HG02885 (cell line): ENCODE measurements at regions not wholly inside any gene's neighbourhood (a gene's known extent, or its start where the extent isn't known, plus 50 kb on each side); places are given as distances from the start of the nearest gene placed in this dataset.
"Not testable (repeated sequence)": the region's sequence is repeated elsewhere in the genome, so short reads cannot be mapped to it uniquely, and the experiment has no call there.

Experiments used
- ATAC-seq: cut with Tn5 transposase; IDR thresholded peaks from one replicate; pipeline ENCODE4 v1.9.1; 2021; ENCODE audit warnings: mild to moderate bottlenecking; ENCODE audit not compliant: unreplicated experiment, poor library complexity

- no peak for ATAC-seq
Observed at GRCh38 chr4:177989503-177990201, 547.4 kb upstream of the AGA start.

DNA sequence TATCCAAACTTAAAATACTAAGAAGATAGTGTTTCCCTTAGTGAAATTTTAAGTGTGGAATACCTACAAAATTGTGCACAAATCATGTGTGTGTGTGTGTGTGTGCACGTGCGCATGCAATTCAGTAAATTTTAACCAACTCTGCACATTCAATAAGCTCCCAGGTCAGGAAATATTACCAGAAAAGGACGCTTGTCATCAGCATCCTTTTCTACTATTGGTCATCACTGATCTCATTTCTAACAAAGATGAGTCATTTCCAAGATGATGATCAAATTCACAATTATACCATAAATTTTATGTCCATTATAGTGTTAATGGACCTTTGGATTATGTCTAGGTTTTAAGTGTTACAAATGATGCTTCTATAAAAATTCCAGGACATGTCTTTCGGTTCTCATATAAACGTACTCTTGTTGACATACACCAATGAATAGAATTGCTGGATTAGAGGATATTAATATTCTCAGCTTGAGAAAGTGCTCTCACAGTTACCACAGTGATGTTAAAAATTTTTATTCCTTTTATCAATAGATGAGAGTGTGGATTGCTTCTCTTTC lies 560.9 kb upstream of the AGA start:
- no peak for ATAC-seq

DNA sequence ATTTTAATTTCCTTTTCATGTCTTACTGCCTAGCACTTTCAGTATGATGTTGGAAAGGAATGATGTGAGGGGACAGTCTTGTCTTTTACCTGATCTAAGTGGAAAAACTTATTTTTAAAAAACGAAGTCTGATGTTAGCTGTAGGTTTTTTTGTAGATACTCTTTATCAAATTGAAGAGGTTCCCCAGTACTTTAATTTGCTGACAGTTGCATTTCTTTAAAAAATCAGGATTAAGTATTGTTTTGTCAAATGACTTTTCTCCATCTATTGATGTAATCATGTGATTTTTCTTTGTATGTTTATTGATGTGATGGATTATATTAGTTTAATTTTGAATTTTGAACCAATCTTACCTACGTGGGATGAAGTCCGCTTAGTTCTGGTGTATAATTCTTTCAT lies 568.4 kb upstream of the AGA start:
- no peak for ATAC-seq

DNA sequence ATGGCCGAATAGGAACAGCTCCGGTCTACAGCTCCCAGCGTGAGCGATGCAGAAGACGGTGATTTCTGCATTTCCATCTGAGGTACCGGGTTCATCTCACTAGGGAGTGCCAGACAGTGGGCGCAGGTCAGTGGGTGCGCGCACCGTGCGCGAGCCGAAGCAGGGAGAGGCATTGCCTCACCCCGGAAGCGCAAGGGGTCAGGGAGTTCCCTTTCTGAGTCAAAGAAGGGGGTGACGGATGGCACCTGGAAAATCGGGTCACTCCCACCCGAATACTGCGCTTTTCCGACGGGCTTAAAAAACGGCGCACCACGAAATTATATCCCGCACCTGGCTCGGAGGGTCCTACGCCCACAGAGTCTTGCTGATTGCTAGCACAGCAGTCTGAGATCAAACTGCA lies 572.8 kb upstream of the AGA start:
- not testable (repeated sequence) for ATAC-seq

DNA sequence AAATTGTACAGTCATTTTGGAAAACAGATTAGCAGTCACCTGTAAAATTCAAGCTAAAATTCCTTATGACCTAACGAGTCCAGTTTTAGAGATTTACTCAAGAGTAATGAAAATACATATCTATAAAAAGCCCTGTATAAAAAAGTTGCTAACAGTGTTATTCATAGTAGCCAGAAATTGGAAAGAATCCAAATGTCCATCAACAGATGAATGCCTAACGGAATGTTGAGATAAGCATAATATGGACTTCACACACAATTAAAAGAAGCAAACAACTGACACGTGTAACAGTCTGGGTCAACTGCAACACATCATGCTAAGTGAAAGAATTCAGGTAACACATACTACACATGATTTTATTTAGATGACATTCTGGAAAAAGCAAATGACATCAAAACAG lies 584.8 kb upstream of the AGA start:
- no peak for ATAC-seq

GRCh38 chr4:178027796-178028195 lies 585.6 kb upstream of the AGA start:
- no peak for ATAC-seq

- ATAC-seq, result no peak
Observed at GRCh38 chr4:178028481-178028880, 586.2 kb upstream of the AGA start.

- no peak for ATAC-seq
Observed at GRCh38 chr4:178037459-178038214, 595.4 kb upstream of the AGA start.

DNA sequence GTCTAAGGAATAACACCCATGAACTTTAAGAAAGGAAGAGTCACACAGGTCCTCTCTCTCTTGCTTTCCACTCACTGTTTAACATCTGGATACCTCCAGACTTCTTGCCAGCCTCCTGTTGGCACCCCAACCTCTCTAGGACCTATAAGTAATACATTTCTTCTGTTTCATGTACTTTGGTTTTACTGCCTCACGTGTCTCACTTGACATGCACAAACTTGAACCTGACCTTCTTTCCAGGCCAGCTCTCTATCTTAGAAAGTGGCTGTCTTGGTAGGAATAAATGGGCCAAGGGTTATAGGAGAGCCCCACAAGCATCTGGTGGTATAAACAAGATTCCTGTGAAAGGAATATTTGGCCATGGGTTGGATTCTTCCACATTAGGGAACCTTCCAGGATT lies 614.8 kb upstream of the AGA start:
- no peak for ATAC-seq

- no peak for ATAC-seq
Observed at GRCh38 chr4:178063568-178063967, 621.3 kb upstream of the AGA start.

DNA sequence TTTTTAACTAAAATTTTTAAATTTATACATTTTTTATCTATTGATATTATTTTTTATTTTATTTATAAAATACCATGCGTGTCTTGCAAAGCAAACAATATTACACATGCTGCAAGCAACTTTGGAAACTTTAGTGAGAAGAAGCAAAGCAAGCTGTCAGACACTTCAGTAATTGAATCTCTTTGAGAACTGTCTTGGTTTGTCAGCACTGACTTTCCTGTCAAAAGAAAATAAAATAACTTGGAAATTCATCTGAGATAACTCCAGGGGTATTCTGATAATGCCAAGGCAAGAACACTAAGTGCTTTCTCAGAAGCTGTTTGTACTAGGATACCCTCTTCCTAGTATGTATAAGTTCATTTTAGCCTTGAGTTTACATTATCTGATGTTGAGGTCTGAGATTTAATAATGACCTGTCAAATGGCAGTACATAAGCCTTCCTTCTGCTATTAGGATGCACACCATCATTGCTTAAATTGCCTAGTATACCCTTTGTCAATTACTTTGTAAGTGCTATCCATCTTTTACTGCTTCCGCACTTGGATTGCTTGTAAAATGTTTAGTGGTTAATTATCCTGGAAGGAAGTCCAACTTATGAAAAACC lies 624.2 kb upstream of the AGA start:
- no peak for ATAC-seq

DNA sequence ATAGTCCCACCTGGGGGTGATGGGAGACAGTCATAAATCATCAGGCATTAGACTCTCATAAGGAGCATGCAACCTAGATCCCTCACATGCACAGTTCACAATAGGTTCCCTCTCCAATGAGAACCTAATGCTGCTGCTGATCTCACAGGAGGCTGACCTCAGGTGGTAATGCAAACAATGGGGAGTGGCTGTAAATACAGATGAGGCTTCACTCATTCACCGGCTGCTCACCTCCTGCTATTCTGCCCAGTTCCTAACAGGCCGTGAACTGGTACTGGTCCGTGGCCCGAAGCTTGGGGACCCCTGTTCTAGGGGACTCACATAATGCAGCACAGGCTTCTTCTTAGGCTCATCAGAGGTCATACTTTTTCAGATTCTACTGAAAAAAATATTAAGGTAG lies 625.9 kb upstream of the AGA start:
- no peak for ATAC-seq

DNA sequence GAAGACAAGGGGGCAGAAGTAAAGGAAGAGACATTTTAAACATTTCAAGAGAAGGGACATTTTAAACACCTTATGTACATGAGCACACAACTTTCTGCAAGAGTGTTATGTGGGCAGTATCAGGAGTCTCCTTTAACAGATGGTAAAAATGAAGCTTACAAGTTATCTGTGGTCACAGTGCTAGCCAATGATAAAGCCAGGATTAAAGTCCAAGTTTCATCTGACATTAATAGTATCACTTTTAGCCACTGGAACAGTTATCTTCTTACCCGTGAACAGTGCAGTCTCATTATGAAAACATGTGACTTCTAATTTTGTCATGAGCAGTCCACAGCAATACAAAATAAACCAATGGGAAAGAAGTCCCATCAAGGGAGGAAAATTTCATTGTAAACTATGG lies 627.9 kb upstream of the AGA start:
- no peak for ATAC-seq

DNA sequence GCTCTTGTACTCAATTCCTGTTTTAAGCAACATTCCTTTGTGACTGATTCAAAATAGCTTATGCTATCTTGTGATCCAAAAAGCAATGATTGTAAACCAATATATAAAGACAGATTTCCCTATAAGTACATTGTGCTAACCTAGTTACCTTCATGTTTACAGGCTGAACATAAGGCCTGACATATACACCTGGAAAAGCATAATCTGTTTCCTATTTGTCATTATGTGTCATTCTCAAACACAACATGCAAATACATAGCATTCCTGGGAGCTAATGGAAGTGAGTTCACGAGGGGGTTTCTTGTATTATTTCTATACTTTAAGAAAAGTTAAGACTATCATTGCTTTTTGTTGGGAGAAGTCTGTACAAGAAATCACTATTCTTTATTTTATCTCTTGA lies 638.1 kb upstream of the AGA start:
- ATAC-seq, result no peak

- no peak for ATAC-seq
Observed at GRCh38 chr4:178081176-178081575, 638.9 kb upstream of the AGA start.

- no peak for ATAC-seq
Observed at GRCh38 chr4:178081896-178082295, 639.7 kb upstream of the AGA start.

DNA sequence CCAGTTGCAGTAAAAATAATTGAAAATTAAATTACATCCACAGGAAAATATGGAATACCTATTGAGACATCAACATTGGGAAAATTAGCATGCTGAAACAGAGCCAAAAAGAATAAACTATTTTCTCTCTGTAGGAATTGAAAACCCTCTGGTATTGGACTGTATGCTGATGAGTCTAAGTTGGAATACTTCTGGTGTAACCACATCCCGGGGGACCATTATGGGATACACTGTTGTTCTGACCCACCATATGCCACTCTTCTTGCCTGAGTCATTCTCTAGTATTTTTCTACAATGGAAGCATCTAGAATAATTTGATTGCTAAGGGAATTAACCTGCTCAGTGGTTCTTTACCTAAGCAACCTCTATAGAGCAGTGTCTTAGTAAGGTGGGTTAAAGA lies 640.7 kb upstream of the AGA start:
- ATAC-seq, result no peak

- ATAC-seq, result no peak
Observed at GRCh38 chr4:178083968-178084367, 641.7 kb upstream of the AGA start.

DNA sequence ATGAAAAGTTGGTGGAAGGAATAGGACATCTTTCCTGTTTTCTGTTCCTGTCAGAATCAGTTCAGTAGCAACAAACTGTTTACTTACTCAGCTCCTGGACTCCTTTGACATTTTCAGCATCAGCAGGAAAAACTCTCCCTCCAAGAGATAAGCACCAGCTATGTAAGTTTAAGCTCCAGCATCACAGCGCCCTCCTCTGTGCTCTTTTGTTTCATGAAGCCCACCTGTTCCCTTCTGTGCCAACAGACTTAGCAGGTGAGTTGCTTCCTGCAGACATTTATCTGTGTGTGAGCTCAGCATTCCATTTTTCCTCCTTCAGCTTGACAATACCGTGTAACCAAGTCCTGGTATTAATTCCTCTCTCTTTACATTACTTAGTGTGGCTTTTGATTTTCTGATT lies 644.1 kb upstream of the AGA start:
- ATAC-seq, result no peak

GRCh38 chr4:178090640-178091411 lies 648.6 kb upstream of the AGA start:
- no peak for ATAC-seq

GRCh38 chr4:178102139-178102538 lies 659.9 kb upstream of the AGA start:
- no peak for ATAC-seq
